ENCODE measurements at regions not wholly inside any gene's neighbourhood (a gene's known extent, or its start where the extent isn't known, plus 50 kb on each side); places are given as distances from the start of the nearest gene placed in this dataset.

GRCh38 chr3:116835658-116836057 lies 126.1 kb downstream of the TUSC7 start:
- TF ChIP-seq CTCF (IDR thresholded peaks at IDR 0.05; ENCODE audit: insufficient read depth, low read depth, low read length) = no peak
- TF ChIP-seq EZH2 (IDR thresholded peaks at IDR 0.05; ENCODE audit: insufficient read depth, low read length) = no peak

All from astrocyte (in vitro differentiated cells and primary cell).